Medulla oblongata (tissue), 1 donor: ENCODE measurements at regions not wholly inside any gene's neighbourhood (a gene's known extent, or its start where the extent isn't known, plus 50 kb on each side); places are given as distances from the start of the nearest gene placed in this dataset.

ENCODE experiments used
- DNase-seq: peaks from one replicate; pipeline ENCODE4 v3.0.0-alpha.2; 2015; ENCODE audit errors: extremely low spot score

GRCh38 chr10:58140691-58141347 lies 126.9 kb downstream of the IPMK start:
- no peak for DNase-seq

GRCh38 chr10:58140054-58140453 lies 127.6 kb downstream of the IPMK start:
- no peak for DNase-seq

GRCh38 chr10:58137813-58138212 lies 129.9 kb downstream of the IPMK start:
- peak; percentile 52 for DNase-seq

- DNase-seq: no peak
These were observed 152.3 kb downstream of the IPMK start for GRCh38 chr10:58115218-58116050.

GRCh38 chr10:58109731-58110130 lies 158.0 kb downstream of the IPMK start:
- no peak for DNase-seq

GRCh38 chr10:58107506-58107905 lies 160.2 kb downstream of the IPMK start:
- no peak for DNase-seq

GRCh38 chr10:58106211-58107035 lies 161.3 kb downstream of the IPMK start:
- DNase-seq: no peak

GRCh38 chr10:58104351-58104751 lies 163.3 kb downstream of the IPMK start:
- no peak for DNase-seq

- DNase-seq: no peak
These were observed 164.8 kb downstream of the IPMK start for GRCh38 chr10:58102897-58103296.

GRCh38 chr10:58101682-58102081 lies 166.0 kb downstream of the IPMK start:
- no peak for DNase-seq

GRCh38 chr10:58094985-58095718 lies 172.5 kb downstream of the IPMK start:
- no peak for DNase-seq

GRCh38 chr10:58091886-58092285 lies 175.8 kb downstream of the IPMK start:
- DNase-seq: no peak

GRCh38 chr10:58089739-58090138 lies 178.0 kb downstream of the IPMK start:
- no peak for DNase-seq

- no peak for DNase-seq
These were observed 179.8 kb downstream of the IPMK start for GRCh38 chr10:58087896-58088295.

GRCh38 chr10:58086763-58087150 lies 180.9 kb downstream of the IPMK start:
- DNase-seq: no peak

GRCh38 chr10:58086144-58086762 lies 181.4 kb downstream of the IPMK start:
- DNase-seq: no peak

GRCh38 chr10:58082248-58082647 lies 185.4 kb downstream of the IPMK start:
- DNase-seq: no peak

GRCh38 chr10:58081353-58081752 lies 186.3 kb downstream of the IPMK start:
- DNase-seq: no peak

- no peak for DNase-seq
These were observed 188.2 kb downstream of the IPMK start for GRCh38 chr10:58079461-58079860.

- DNase-seq: no peak
These were observed 195.1 kb downstream of the IPMK start for GRCh38 chr10:58072634-58073033.

- DNase-seq: no peak
These were observed 196.7 kb downstream of the IPMK start for GRCh38 chr10:58070956-58071355.
